Brain microvascular endothelial cell (primary cell): ENCODE measurements at regions not wholly inside any gene's neighbourhood (a gene's known extent, or its start where the extent isn't known, plus 50 kb on each side); places are given as distances from the start of the nearest gene placed in this dataset.

ENCODE experiments used
- DNase-seq: peaks from one replicate; pipeline ENCODE4 v3.0.0-alpha.2; 2020
- H3K27ac ChIP-seq: fragments of 250-450 bp; sonication (Bioruptor Pico); 2 replicates; pipeline ENCODE4 v1.5.1; 2020; ENCODE audit warnings: mild to moderate bottlenecking, moderate library complexity
- H3K27me3 ChIP-seq: fragments of 250-450 bp; sonication (Bioruptor Pico); replicated peaks from 2 replicates; pipeline ENCODE4 v1.5.1; 2020; ENCODE audit warnings: mild to moderate bottlenecking
- H3K36me3 ChIP-seq: fragments of 250-450 bp; sonication (Bioruptor Pico); replicated peaks from 2 replicates; pipeline ENCODE4 v1.5.1; 2020; ENCODE audit warnings: mild to moderate bottlenecking
- H3K4me3 ChIP-seq: 2 replicates; pipeline ENCODE4 v1.5.1; 2011; ENCODE audit warnings: low read depth, mild to moderate bottlenecking, control low read depth, low read length, moderate library complexity
- CTCF ChIP-seq: IDR thresholded peaks from 2 replicates; pipeline ENCODE4 v1.5.1; 2011; ENCODE audit warnings: low read depth, mild to moderate bottlenecking, moderate library complexity, low read length, control low read depth, inconsistent platforms; ENCODE audit errors: missing control alignments
- in situ Hi-C: cut with HindIII; loops from 2 replicates; pipeline ENCODE4 v1.10.0; 2017; ENCODE audit warnings: low sequenced_read_pairs, low pct_ligation_motif_present

GRCh38 chr11:95365348-95365747, 134.3 kb upstream of the SESN3 start:
- no peaks in the 10 kb centered on the region for H3K27me3 ChIP-seq
- in situ Hi-C loops, result no loop called here
- H3K4me3 ChIP-seq, result no peak overlapping the region
- DNase-seq, result no peak
- no peaks in the 10 kb centered on the region for H3K36me3 ChIP-seq
- H3K27ac ChIP-seq, result no peak overlapping the region
- no peak for TF ChIP-seq CTCF

GRCh38 chr11:95364324-95365295, 133.6 kb upstream of the SESN3 start:
- in situ Hi-C loops, result no loop called here
- H3K27ac ChIP-seq, result no peak overlapping the region
- H3K36me3 ChIP-seq, result no peaks in the 10 kb centered on the region
- no peaks in the 10 kb centered on the region for H3K27me3 ChIP-seq
- peak; percentile 19 for DNase-seq
- no peak for TF ChIP-seq CTCF
- H3K4me3 ChIP-seq, result no peak overlapping the region

- H3K27me3 ChIP-seq, result no peaks in the 10 kb centered on the region
- in situ Hi-C loops, result no loop called here
- no peak overlapping the region for H3K27ac ChIP-seq
- no peak for DNase-seq
- no peak overlapping the region for H3K4me3 ChIP-seq
- H3K36me3 ChIP-seq, result no peaks in the 10 kb centered on the region
- no peak for TF ChIP-seq CTCF
Observed at GRCh38 chr11:95363708-95364107, 132.7 kb upstream of the SESN3 start.

- no peak for DNase-seq
- Histone ChIP-seq H3K36me3 (no peaks in the 10 kb centered on the region), H3K4me3 (no peak overlapping the region), H3K27ac (no peak overlapping the region), H3K27me3 (no peaks in the 10 kb centered on the region)
- in situ Hi-C loops, result no loop called here
- TF ChIP-seq CTCF, result no peak
Observed at GRCh38 chr11:95363164-95363563, 132.2 kb upstream of the SESN3 start.

- no peak overlapping the region for H3K27ac ChIP-seq
- H3K36me3 ChIP-seq, result no peaks in the 10 kb centered on the region
- H3K4me3 ChIP-seq, result no peak overlapping the region
- in situ Hi-C loops, result no loop called here
- H3K27me3 ChIP-seq, result no peaks in the 10 kb centered on the region
- no peak for DNase-seq
- TF ChIP-seq CTCF, result no peak
Observed at GRCh38 chr11:95361180-95361579, 130.2 kb upstream of the SESN3 start.
